SHP77 (cell line): ENCODE measurements at regions not wholly inside any gene's neighbourhood (a gene's known extent, or its start where the extent isn't known, plus 50 kb on each side); places are given as distances from the start of the nearest gene placed in this dataset.
"Not testable (repeated sequence)": the region's sequence is repeated elsewhere in the genome, so short reads cannot be mapped to it uniquely, and the experiment has no call there.

Experiments
- DNase-seq, 2 experiments: peaks; one replicate each; lab custom pipeline; 2025; lab: John Stamatoyannopoulos, UW

- no peak for DNase-seq
Measured at GRCh38 chr16:51852892-51853291, 694.1 kb downstream of the TOX3 start.

- DNase-seq: no peak
Measured at GRCh38 chr16:51851111-51851510, 695.8 kb downstream of the TOX3 start.

- no peak for DNase-seq
Measured at GRCh38 chr16:51849715-51850114, 697.2 kb downstream of the TOX3 start.

DNA sequence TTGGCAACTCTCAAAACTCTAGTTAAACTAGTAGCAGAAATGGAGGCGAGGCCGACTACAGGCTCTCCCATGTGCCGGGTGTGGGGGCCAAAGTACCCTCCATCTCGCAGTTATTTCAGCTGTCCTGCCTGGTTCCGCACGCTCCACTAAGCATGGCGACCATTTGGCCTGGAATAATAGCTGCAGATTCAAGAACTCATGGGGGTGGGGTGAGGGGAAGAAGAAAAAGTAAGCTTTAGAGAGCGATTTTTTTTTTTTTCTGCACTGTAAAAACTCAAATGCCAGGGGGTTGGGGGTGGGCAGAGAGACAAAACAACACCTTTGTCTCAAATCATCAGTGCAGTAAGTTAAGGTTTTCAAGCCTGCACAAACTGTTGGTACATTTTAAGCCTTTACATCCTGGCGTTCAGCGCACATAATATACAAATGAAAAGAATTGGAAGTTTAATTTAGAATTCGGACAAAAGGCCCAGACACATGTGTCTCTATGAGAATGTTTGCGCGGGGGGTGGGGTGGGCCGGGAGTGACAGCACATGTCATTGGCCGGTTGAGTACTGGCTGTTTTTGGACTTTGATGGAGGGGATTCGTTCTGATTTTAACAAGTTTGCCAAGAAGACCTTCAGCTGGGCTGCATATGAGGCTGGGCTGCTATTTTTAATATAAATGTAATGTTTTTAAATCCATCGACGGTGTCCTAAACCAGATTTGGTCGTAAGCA is 694.7 kb upstream of the SALL1 start:
- no peak for DNase-seq

GRCh38 chr16:51839727-51840462 is 688.8 kb upstream of the SALL1 start:
- no peak for DNase-seq

- DNase-seq: no peak
Measured at GRCh38 chr16:51834794-51835193, 683.7 kb upstream of the SALL1 start.

GRCh38 chr16:51834133-51834532 is 683.1 kb upstream of the SALL1 start:
- no peak for DNase-seq

DNA sequence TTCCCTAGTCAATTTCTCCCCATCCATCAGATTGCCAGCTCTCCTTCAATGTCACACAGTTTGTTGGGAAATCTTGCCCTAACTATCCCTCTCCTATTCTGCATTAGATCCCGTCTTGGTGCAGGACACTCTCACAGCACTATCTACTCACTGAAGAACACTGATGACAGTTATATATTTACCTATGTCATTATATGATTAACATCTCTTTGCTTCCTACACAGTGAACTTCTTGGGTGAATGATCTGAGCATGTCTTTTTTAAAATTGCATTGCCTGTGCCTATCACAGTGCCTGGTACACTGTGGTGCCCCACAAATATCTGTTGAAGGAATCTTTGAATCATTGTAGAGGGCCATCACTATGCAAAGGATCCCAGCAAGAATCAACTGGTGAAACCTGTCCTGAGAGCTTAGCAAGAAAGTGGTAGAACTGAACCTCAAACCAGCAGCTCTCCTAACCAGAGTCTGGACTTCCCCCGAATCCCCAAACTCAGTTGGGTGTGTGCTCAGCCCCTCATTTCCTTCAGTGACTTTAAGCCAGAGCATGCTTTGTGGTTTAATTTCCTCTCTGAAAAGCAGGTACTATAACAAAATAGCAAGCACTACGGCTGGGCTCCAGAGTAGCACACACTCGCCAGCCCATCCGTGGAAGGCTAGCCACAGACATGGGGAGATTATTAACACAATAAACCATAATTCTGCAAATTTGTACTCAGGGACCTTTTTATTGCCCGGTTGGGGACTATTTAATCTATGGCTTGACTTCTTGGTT is 680.7 kb upstream of the SALL1 start:
- DNase-seq: no peak

DNA sequence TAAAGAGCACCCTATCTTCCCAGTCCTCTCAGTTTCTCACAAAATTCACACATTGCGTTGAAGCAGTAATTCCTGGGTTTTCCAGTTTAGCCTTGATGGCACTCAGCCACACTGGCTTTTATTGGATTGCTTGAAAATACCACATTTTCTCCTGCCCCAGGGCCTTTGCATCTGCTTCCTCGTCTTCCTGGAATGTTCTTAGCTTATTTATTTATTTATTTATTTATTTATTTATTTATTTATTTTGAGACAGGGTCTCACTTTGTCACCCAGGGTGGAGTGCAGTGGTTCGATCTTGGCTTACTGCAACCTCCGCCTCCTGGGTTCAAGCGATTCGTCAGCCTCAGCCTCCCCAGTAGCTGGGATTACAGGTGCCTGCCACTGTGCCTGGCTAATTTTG is 680.0 kb upstream of the SALL1 start:
- DNase-seq: not testable (repeated sequence)

- DNase-seq: no peak
Measured at GRCh38 chr16:51825779-51826178, 674.7 kb upstream of the SALL1 start.

DNA sequence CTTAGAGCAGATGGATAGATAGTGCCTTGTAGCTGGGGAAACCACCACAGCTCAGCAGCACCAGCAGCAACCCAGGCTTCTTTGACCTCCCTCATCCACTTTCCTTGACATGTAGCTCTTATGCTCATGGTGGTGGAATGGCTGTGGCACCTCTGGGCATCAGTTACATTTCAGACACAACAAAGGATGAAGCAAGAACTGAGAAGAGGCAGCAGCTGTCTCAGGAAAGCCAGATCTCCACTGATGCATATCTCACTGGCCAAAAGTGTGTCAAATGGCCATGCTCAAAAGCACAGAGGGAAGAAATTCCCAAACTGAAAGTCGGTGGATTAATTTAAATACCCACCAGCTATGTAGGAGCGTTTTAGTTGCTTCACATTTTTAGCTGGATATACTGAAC is 671.4 kb upstream of the SALL1 start:
- no peak for DNase-seq

DNA sequence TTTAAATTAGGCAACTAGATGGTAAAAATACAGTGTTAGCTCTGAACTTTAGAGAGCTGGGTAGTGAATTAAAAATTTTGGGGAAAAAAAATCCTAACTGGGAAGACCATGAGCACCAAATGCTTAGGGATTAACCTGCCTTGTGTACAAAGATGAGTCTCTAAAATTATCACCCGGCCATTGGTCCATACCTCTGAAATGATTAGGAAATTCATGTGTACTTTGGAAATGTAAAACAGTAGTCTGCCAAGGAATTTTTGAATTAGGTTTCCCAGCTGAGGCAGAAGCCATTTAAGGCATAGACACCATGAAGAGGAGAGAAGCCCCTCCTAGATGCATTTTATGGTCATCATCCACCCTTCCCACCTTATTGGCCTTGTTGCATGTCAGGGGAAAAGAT is 670.5 kb upstream of the SALL1 start:
- no peak for DNase-seq

DNA sequence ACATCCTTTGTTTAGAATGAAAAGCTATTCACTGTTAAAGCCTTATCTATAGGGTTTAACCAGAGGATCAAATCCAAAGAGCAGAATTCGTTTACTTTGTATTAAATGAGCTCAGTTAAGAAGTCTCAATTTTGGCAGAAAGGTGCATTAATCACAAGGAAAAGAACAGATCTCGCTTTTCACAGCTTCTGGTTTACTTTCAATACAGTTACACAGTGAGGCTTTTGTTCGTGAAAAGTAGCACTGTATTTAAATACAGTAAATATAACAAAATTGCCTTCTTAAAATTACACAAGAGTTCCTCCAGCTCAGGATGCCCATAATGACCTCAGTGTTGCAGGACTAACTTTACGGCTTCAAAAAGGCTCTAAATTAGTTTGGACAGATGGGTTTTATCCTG is 669.1 kb upstream of the SALL1 start:
- DNase-seq: no peak

- DNase-seq: peak; percentile 3 to 16
Measured at GRCh38 chr16:51818342-51818944, 667.4 kb upstream of the SALL1 start.

DNA sequence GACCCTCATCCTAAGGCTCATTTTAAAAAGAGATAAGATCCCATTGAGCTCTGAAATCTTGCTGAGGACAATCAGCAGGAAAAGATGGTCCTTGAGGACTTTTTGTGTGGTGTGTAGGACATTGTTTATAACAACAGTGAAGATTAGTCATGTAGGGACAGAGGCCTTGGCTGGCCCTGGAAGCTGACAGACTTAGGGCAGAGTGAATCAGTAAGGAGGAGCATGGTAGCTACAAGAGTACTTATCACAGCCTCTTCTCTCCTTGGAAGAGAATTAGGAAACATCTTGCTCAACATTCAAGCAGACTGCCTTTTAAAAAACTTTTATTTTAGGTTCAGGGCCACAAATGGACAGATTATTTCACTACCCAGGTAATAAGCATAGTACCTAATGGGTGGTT is 665.9 kb upstream of the SALL1 start:
- DNase-seq: no peak

GRCh38 chr16:51815523-51815922 is 664.5 kb upstream of the SALL1 start:
- no peak for DNase-seq

GRCh38 chr16:51814617-51815016 is 663.5 kb upstream of the SALL1 start:
- DNase-seq: no peak

GRCh38 chr16:51813609-51814008 is 662.5 kb upstream of the SALL1 start:
- DNase-seq: no peak

GRCh38 chr16:51812945-51813344 is 661.9 kb upstream of the SALL1 start:
- no peak for DNase-seq

DNA sequence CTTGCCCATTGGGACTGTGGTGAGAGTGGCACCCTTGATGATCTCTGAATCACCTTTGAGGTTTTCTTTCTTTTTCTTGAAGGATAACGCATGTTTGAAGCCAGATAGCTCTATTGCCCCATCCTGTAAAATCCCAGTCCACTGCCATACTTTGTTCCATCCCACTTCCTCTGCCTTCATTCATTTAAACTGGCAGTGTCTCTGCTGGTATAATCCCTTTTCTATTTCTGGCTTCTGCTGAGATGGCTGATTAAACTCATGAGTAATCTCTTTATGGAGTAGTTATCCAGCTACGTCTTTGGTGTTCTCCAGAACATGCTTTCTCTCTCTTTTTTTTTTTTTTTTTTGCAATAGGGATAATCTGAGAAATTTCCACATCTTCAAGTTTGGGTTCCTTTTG is 656.5 kb upstream of the SALL1 start:
- no peak for DNase-seq

DNA sequence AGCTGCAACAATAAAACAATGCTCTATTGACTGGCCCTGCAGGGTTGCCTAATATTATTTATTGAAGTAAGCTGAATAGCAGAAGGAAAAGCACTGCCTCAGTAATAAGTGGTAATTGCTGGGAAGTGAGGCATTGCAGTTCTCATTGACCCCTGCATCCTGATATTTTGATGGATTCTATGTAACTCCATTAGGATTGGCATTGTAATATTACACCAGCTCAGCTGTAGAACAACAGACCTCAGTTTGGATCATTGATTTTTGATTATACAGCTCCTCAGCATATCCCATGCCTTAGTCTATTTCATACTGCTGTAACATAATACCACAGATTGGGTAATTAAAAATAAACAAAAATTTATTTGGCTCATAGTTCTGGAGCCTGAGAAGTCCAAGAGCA is 650.6 kb upstream of the SALL1 start:
- DNase-seq: no peak

DNA sequence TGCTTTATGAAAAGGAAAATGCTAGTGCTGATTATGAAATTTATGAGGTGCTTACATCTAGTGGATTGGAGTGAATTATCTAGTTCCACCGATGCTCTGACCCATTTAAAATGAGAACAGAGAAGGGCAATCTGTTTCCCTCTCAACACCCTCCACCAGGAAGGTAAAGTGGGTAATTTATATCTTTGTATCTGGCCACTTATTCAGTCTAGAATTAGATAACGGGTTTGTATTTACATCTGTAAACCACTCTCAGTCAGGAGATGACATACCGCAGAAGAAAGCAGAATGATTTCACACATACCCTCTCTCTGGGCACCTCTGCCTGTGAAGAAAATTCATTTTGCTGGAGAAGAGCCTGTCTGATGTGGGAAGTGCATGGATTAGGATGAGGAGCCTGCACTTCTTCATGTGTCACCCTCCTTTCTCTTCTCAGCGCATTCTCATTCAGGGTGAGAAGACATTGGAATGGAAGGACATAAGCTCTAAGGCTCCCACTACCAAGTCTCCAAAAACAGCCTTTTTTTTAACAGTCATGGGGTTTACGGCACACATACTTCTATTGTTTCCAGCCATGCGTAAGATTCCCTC is 646.7 kb upstream of the SALL1 start:
- DNase-seq: no peak
